NOMO-1 (cell line): ENCODE measurements at regions not wholly inside any gene's neighbourhood (a gene's known extent, or its start where the extent isn't known, plus 50 kb on each side); places are given as distances from the start of the nearest gene placed in this dataset.
"Not testable (repeated sequence)": the region's sequence is repeated elsewhere in the genome, so short reads cannot be mapped to it uniquely, and the experiment has no call there.

ENCODE experiments used
- DNase-seq, 2 experiments: peaks; one replicate each; lab custom pipeline; 2025; ENCODE audit not compliant: unreplicated experiment in 2 of 2; lab: John Stamatoyannopoulos, UW

- DNase-seq: no peak
These were observed 343.3 kb downstream of the INSIG2 start for GRCh38 chr2:118431586-118431985.

DNA sequence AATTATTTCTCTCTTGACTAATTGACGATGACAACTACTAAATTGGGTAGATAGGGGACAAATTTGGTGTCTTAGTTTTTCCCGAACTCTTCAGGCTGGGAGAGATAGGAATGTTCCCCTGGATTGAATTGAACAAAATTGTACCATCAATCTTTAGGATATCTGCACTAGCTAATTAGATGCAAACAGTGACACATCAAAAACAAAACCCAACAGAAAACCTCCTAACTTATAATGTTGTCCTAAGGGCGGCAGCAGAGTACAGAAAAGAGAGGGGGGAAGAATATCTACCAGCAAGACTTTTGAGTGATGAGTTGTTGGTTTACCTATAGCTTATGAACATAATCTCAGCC is 342.9 kb downstream of the INSIG2 start:
- DNase-seq: no peak

- no peak for DNase-seq
These were observed 342.4 kb downstream of the INSIG2 start for GRCh38 chr2:118430510-118431164.

GRCh38 chr2:118425191-118425590 is 336.9 kb downstream of the INSIG2 start:
- DNase-seq: no peak

GRCh38 chr2:118423776-118424175 is 335.5 kb downstream of the INSIG2 start:
- no peak for DNase-seq

DNA sequence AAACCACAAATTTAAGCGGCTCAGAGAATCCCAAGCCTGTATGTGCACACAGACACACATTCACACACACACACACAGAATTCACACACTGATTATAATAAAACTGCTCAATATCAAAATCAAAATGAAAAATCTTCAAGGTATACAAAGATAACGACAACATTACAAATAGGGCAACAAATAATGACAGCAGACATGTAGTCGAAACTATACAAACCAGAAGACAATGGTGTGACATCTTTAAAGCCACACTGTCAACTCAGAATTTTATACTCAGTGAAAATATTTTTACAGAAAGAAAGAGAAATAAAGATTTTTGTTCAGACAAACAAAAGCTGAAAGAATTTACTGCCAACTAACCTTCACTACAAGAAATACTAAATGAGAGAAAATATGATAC is 333.4 kb downstream of the INSIG2 start:
- no peak for DNase-seq

- DNase-seq: no peak
These were observed 329.3 kb downstream of the INSIG2 start for GRCh38 chr2:118417406-118418120.

GRCh38 chr2:118415186-118415585 is 326.9 kb downstream of the INSIG2 start:
- not testable (repeated sequence) for DNase-seq

- no peak for DNase-seq
These were observed 315.6 kb downstream of the INSIG2 start for GRCh38 chr2:118403658-118404451.

DNA sequence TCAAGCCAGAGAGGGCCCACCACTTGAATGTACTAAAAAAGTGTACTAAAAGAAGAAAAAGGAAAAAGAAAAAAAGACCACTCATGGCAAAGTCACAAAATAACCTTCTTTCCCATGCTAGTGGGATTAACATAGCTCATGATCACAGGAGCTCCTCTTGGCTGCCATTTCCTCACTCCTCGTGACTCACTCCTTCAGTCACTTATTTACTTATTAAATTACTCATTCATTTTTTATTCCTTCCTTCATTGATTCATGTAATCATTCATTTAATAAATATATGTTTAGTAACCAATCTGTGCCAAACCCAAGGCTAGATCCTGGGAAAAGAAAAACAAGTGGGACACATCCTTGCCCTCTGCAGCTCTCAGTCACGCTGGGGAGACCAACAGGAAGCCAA is 300.5 kb downstream of the INSIG2 start:
- DNase-seq: no peak

- no peak for DNase-seq
These were observed 299.2 kb downstream of the INSIG2 start for GRCh38 chr2:118387509-118387908.

DNA sequence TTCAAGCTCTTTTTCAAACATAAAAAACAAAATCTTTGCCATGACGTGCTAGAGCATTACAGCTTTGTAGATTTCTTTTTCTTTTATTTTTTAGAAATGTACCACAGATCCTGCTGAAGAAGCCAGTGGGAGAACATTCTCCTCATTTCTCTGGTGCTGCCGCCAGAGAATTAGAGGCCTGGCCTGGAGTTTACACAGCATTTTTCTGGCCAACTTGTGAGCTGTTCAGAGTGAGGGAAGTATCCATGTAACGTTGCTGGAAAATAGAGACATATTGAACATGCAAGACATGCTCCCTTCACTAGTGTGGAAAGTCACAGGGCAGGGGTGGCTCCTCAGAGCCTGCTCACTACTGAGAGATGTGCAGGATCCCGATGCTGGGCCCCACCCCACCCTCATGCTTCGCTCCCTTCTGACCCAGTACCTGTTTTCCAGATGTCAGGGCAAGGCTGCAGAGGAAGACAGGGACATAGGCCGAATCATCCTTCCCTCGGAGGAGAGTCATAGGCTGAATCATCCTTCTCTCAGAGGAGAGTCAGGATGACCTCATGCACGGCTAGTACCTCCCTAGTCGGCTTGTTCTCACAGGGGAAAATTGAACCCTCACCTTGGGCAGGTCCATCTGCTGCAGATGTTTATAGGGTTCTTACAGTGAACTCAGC is 298.5 kb downstream of the INSIG2 start:
- DNase-seq: no peak

DNA sequence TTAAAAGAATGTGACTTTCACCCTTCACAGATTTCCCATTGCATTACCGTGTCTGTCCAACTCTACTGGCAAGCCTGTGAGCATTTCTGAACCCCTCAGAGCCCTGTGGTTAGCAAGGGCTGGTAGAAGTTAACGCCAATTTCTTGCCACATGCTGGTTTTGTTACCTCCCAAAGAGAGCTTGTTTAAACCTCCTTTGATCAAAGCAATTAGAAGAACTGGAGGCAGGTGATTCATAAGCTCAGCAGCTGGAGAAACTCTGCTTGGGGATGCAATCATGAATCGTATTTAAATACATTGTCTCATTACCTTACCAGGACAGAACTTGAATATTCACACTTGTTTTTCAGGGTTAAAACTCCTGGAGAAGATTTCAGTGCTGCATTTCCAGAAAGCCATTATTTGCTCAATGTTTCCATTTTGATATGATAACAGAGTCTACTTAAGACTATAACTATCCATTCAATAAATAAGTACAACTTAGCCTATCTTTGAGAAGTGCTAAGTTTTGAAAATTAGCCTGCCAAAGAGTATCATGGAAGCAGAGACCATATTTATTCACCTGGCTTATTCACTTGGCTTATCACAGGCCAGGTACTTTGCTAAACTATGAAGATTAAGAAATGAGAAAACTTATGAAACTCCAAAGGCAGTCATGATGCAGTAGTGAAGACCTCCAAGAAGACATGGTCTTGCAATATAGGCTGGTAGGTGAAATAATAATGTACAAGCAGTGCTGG is 292.8 kb downstream of the INSIG2 start:
- DNase-seq: no peak

DNA sequence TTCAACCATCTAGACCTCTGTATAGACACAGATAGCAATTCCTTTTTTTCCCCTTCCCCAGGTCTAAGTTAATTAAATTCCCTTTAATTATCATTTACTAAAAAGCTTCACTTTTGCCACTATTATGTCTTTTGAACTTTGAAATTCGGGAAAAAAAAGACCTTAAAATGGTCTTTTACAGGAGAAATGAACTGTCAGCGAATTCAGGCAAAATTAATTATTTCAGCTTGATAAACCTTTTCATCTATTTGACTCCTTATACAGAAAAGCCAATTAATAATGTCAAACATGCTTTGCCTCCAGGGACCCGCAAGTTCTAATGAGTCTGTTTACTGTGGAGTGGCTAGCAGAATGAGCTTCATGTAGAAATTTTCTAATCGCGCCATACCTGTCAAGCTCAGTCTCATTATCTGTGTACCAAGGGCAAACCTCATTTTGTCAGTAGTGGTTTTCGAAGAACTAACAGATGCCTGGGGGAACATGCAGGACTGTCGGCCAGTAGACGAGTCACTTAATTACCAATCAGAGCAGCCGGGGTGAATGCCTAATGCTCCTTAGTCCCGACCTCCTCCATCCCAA is 287.7 kb downstream of the INSIG2 start:
- DNase-seq: no peak

- no peak for DNase-seq
These were observed 286.9 kb downstream of the INSIG2 start for GRCh38 chr2:118374974-118375755.

- no peak for DNase-seq
These were observed 284.9 kb downstream of the INSIG2 start for GRCh38 chr2:118372886-118373830.

- DNase-seq: peak in 1 of 2 experiments; percentile 10
These were observed 283.2 kb downstream of the INSIG2 start for GRCh38 chr2:118371515-118371914.

DNA sequence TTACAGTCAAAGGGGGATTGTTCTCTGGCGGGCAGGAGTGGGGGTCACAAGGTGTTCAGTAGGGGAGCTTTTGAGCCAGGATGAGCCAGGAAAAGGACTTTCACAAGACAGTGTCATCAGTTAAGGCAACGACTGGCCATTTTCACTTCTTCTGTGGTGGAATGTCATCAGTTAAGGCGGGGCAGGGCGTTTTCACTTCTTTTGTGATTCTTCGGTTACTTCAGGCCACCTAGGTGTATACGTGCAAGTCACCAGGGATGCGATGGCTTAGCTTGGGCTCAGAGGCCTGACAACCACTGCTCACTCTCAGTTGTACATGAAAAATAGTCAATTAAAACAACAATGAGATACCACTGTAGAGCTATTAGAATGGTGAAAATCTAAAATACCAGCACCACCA is 281.2 kb downstream of the INSIG2 start:
- not testable (repeated sequence) for DNase-seq
